LNCaP clone FGC (cell line): ENCODE measurements at regions not wholly inside any gene's neighbourhood (a gene's known extent, or its start where the extent isn't known, plus 50 kb on each side); places are given as distances from the start of the nearest gene placed in this dataset.

Source experiments
- DNase-seq: peaks from one replicate; pipeline ENCODE4 v3.0.0-alpha.2; 2011; ENCODE audit warnings: low read depth
- H3K4me3 ChIP-seq: 2 replicates; pipeline ENCODE4 v1.5.1; 2011; ENCODE audit warnings: mild to moderate bottlenecking, low read depth, low read length, control low read depth
- TF ChIP-seq, protein P1 (sequence below): IDR thresholded peaks from 2 replicates; pipeline ENCODE4 v1.5.1; 2012; ENCODE audit warnings: mild to moderate bottlenecking; ENCODE audit not compliant: control insufficient read depth, insufficient read depth; ENCODE audit errors: extremely low read depth

DNA sequence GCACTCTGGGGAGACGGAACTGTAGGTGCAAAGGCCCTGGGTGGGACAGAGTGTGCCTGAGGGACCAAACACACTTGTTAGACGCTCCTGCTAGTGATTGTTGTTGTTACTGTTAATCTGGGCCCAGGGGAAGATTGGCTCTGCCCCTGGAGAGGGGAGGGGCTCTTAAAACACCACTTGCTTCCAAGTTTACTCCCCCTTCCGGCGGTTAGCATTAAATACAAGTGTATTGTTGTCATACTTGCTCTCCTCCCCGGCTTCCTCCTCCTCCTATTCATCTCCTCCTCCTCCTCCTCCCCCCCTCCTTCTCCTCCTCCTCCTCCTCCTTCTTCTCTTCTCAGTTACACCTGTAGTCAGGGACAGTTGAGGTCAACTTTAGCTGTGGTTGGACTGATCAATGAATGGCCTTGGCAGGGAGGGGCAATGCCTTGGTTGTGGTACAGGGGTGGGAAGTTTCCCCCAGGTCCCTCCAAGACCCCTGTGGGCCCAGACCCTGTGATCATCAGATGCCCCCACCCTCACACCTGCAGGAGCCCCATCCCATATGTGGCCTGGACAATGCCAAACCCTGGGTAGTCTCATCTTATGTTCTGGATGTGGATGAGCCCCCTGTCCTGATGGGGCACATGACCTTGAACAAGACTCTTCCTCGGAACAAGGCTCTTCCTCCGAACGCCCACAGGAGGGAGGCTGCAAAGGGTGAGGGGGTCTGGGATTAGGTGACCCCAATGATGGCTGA, 217.3 kb downstream of the PTPRU start:
- DNase-seq: peak; percentile 61
- no peak overlapping the region for H3K4me3 ChIP-seq
- TF ChIP-seq, protein P1, sequence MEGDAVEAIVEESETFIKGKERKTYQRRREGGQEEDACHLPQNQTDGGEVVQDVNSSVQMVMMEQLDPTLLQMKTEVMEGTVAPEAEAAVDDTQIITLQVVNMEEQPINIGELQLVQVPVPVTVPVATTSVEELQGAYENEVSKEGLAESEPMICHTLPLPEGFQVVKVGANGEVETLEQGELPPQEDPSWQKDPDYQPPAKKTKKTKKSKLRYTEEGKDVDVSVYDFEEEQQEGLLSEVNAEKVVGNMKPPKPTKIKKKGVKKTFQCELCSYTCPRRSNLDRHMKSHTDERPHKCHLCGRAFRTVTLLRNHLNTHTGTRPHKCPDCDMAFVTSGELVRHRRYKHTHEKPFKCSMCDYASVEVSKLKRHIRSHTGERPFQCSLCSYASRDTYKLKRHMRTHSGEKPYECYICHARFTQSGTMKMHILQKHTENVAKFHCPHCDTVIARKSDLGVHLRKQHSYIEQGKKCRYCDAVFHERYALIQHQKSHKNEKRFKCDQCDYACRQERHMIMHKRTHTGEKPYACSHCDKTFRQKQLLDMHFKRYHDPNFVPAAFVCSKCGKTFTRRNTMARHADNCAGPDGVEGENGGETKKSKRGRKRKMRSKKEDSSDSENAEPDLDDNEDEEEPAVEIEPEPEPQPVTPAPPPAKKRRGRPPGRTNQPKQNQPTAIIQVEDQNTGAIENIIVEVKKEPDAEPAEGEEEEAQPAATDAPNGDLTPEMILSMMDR: peak; percentile 58

DNA sequence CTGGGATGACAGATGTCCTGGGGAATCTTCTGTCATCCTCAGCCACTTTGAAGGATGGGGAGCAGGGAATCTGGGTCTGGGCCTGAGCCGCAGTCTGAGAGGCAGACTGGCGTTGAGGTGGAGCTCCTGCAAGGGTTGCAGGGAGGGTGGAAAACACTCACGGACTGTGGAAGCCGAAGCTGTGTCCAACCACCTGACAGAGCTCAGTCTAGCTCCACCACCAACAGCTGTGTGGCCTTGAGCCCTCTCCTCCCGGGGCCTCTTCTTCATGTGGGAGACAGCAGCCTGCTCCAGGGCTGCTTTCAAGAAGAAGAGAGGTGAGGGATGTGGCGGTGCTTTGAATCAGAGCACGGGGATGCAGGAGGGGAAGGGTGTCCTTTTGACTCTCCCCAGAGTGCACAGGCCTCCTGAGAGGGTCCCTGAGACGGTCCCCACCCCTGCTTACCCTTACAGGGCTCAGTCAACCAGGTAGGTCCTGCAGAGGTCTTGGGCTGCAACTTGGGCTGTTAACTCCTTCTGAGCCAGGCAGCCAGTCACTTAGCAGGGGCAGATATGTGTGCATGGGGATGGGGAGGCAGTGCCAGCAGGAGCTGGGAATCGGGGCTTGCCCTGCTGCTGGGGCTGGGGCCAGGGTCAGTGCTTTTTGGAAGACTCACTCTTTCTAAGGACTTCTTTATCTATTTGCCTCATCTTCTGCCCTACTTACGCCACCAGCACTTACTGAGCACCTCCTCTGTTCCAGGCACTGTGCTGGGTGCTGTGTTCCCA, 216.3 kb downstream of the PTPRU start:
- no peak overlapping the region for H3K4me3 ChIP-seq
- TF ChIP-seq, protein P1: no peak
- no peak for DNase-seq

DNA sequence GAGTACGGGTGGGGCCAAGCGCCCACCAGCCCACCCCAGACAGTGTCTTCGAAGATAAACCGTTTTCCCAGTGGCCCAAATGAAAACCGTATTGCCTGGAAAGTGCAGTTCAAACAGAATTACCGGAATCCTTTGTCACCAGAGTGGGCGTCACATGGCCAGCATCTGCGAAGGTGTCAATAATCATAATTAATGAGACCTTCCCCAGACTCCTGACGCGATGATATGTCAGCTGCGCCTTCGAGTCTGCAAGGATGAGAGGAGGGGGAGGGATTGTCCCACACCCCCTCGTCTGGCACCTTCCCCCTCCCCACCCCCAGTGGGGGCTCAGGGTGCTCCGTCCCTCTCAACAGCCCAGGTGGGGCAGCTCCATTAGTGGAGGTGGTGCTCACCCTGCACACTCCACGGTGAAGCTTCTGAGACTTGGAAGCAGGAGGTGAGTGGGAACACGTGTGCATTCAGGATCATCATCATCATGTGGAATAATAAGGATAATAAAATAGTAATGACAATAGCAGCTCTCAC, 215.1 kb downstream of the PTPRU start:
- no peak overlapping the region for H3K4me3 ChIP-seq
- TF ChIP-seq, protein P1: no peak
- no peak for DNase-seq

DNA sequence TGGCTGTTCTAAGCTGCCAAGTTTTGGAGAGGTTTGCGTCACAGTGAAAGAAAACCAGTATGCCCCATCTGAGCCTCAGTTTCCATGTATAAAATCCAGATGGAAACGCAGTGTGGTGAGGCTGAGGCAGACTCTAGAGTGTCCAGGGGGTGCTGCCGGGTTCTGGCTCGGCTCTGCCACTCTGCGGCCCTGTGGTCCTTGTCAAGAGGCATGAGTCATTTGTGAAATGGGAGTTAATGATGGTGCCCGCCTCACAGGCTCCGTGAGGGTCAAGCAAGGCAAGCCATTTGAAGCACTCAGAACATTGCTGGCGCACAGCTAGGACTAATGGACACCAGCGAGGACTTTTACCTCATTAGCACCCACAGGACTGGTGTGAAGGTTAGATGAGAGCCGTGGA, 214.3 kb downstream of the PTPRU start:
- no peak overlapping the region for H3K4me3 ChIP-seq
- TF ChIP-seq, protein P1: no peak
- DNase-seq: no peak

DNA sequence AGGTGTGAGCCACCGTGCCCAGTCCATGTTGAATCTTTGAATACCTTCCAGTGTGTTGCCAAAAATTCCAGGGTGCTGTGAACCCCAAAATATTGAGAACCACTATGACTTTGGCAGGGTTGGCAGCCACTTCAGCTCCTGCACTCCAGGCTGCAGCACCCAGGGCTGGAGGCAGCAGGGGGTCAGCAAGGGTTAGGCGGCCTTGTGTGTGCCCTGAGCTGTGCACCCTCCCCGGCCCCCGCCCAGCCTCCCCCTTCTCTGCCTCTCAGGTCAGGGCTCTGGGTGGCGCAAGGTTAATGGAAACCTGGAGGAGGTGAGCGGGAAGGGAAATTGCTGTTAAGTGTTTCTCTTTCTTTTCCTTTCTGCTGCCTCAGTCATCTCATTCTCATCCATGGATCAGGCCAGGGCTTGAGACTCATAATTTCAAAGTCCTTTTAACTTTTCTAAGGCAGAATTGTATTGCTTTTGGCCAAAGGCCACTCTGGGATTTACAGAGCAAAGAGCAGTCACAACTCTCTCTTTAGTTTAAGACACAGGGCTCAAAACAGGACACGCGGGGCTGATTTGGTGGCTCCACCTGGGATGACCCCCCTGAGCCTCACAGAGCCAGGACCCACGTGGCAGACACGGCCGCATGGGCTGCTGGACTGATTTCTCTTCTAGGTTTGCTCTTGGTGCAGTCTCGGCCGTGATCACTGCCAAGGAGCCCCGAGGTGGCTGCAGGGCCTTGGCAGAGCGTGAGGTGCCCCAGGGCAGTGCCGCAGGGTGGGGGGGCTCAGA, 212.3 kb downstream of the PTPRU start:
- TF ChIP-seq, protein P1: no peak
- no peak for DNase-seq
- no peak overlapping the region for H3K4me3 ChIP-seq

DNA sequence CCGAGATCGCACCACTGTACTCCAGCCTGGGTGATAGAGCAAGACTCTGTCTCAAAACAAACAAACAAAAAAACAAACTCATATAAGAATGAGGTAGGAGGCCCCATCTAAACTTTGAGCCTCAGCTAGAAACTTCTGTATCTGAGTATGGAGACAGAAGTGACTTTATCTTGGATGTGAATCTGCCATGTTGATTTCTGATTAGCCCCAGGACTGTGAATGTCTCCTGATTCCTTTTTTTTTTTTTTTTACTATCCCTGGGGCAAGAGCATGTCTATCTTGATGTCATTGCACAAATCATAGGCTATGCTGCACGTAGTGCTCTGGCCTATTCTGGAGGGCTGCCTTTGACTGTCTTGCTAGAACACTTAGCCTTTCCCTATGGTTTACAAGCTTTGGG, 211.0 kb downstream of the PTPRU start:
- TF ChIP-seq, protein P1: no peak
- no peak overlapping the region for H3K4me3 ChIP-seq
- DNase-seq: no peak
